Activated CD8-positive, alpha-beta T cell treated with anti-CD3 and anti-CD28 coated beads for 36 hours (primary cell): ENCODE measurements at regions not wholly inside any gene's neighbourhood (a gene's known extent, or its start where the extent isn't known, plus 50 kb on each side); places are given as distances from the start of the nearest gene placed in this dataset.

Experiments used
- ATAC-seq: fragments of 200-7000 bp; cut with Tn5 transposase; one replicate; pipeline ENCODE4 v1.10.0; 2021; ENCODE audit warnings: mild to moderate bottlenecking, moderate library complexity
- CTCF ChIA-PET: fragments of 350-600 bp; sonication (Branson Sonifier 250); formaldehyde crosslinking; loops from one replicate; lab custom pipeline; 2021; ENCODE audit warnings: antibody characterized with exemption; lab: Charles Lee
- POLR2A ChIA-PET: fragments of 350-600 bp; sonication (Branson Sonifier 250); formaldehyde crosslinking; loops from one replicate; lab custom pipeline; 2021; ENCODE audit warnings: antibody characterized with exemption; lab: Charles Lee
- DNase-seq: peaks from one replicate; pipeline ENCODE4 v3.0.0-alpha.2; 2020
- H3K27ac Mint-ChIP-seq: one replicate; pipeline ENCODE4 v1.8.0; 2021; ENCODE audit warnings: mild to moderate bottlenecking, mixed read lengths
- H3K27me3 Mint-ChIP-seq: one replicate; pipeline ENCODE4 v1.8.0; 2021; ENCODE audit warnings: mixed read lengths
- H3K36me3 Mint-ChIP-seq: one replicate; pipeline ENCODE4 v1.8.0; 2021; ENCODE audit warnings: low read depth, mixed read lengths
- H3K4me1 Mint-ChIP-seq: one replicate; pipeline ENCODE4 v1.8.0; 2021; ENCODE audit warnings: low read depth, mixed read lengths
- H3K4me3 Mint-ChIP-seq: one replicate; pipeline ENCODE4 v1.8.0; 2021; ENCODE audit warnings: mild to moderate bottlenecking, moderate library complexity, mixed read lengths
- H3K9me3 Mint-ChIP-seq: one replicate; pipeline ENCODE4 v1.8.0; 2021; ENCODE audit warnings: mixed read lengths
- intact Hi-C: fragments of 100-400 bp; cut with micrococcal nuclease; formaldehyde crosslinking; loops from one replicate; pipeline ENCODE4 v1.10.0; 2022
- TF ChIP-seq, protein P1 (sequence below): fragments of 200-600 bp; IDR thresholded peaks from one replicate; pipeline ENCODE4 v1.8.0; 2022; ENCODE audit warnings: antibody characterized with exemption, mild to moderate bottlenecking

DNA sequence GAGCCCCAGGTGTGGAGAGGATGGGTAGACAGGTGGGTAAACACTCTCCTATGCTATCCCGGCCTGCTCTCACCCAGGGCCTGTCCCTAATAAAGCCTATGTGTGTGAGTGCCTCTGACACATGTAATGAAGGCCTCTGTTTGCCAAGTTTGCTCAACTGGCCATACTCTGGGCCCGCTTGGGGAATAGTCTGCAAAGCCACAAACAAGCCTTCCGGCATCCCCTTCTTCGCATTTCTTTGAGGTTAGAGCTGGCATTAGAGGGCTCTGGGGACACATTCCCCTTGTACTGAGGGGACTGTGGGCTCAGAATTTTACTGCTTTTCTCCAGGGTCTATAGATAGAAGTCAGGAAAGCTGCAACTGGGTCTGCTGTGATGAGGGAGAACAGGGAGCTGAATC is 240.5 kb downstream of the C12orf75 start:
- TF ChIP-seq, protein P1, sequence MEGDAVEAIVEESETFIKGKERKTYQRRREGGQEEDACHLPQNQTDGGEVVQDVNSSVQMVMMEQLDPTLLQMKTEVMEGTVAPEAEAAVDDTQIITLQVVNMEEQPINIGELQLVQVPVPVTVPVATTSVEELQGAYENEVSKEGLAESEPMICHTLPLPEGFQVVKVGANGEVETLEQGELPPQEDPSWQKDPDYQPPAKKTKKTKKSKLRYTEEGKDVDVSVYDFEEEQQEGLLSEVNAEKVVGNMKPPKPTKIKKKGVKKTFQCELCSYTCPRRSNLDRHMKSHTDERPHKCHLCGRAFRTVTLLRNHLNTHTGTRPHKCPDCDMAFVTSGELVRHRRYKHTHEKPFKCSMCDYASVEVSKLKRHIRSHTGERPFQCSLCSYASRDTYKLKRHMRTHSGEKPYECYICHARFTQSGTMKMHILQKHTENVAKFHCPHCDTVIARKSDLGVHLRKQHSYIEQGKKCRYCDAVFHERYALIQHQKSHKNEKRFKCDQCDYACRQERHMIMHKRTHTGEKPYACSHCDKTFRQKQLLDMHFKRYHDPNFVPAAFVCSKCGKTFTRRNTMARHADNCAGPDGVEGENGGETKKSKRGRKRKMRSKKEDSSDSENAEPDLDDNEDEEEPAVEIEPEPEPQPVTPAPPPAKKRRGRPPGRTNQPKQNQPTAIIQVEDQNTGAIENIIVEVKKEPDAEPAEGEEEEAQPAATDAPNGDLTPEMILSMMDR = no peak
- intact Hi-C loops = no loop called here
- no peak overlapping the region for H3K4me3 Mint-ChIP-seq

DNA sequence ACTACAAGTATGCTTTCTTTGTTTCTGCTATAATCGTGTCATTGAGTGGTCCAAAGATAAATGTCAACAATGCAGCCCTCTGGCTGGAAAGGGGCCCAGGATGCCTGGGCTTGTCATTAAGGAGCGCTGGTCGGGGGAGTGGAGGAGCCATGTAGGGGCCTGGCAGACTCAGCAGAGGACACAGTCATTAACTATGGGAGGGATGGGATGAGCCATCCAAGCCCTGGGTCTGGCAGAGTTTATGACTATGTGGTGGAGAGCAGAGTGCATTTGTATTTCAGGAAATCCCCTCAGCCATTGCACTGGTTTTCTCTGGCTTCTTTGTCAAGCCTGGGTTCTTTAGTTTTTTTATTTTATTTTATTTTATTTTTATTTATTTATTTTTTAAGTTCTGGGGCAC is 243.1 kb downstream of the C12orf75 start:
- DNase-seq (no peak), ATAC-seq (no peak)
- Mint-ChIP-seq H3K27me3 (peaks cover 7% of the 10 kb centered on the region), H3K36me3 (no peaks in the 10 kb centered on the region), H3K4me3 (no peak overlapping the region), H3K9me3 (no peaks in the 10 kb centered on the region), H3K27ac (no peak overlapping the region), H3K4me1 (peaks cover 4% of the 10 kb centered on the region)
- CTCF ChIA-PET = no interaction called here
- TF ChIP-seq, protein P1 = no peak
- POLR2A ChIA-PET = no interaction called here
- intact Hi-C loops = no loop called here

More for the DNA sequence above, 240.5 kb downstream of the C12orf75 start:
- ATAC-seq = no peak
- peaks cover 4% of the 10 kb centered on the region for H3K27me3 Mint-ChIP-seq
- H3K27ac Mint-ChIP-seq = no peak overlapping the region
- DNase-seq = no peak
- H3K4me1 Mint-ChIP-seq = peaks cover 4% of the 10 kb centered on the region
- POLR2A ChIA-PET = no interaction called here
- no peaks in the 10 kb centered on the region for H3K9me3 Mint-ChIP-seq
- CTCF ChIA-PET = no interaction called here
- no peaks in the 10 kb centered on the region for H3K36me3 Mint-ChIP-seq

DNA sequence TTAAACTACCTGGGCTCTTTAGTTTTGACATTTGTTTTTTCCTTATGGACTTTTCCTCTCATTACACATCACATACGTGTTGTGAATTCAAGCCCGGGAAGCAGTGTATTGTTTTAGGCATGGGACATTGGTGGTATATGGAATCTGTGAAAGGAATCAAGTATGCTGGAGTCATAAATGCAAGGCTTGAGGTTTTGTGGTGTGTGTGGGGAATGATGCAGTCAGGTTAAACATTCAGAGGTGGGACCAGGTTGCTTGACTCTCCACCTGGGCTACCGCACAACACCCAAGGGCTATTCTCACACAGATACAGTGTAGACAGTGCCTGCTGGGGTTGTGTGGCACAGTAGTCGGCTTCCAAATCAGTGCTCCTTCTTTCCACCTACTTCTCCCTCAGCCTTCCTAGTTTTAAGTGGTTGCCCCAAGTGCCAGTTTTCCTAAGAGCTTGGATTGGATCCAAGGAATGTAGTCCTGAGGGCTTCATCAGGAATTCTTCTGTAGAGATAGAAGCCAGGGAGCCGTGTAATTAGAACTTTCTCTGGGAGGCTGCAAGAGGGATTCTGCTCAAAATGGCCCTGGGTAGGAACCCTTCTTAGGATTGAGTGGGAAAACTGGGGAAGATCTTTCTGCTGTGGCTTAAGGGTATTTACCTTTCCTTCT is 243.7 kb downstream of the C12orf75 start:
- POLR2A ChIA-PET = no interaction called here
- no peaks in the 10 kb centered on the region for H3K36me3 Mint-ChIP-seq
- CTCF ChIA-PET = interaction anchor here (1.1 kb wide), 1 partner anchor 13 kb away, joined by 3 read pairs; no protein-coding TSS in a partner anchor
- intact Hi-C loops = no loop called here
- DNase-seq (no peak), ATAC-seq (no peak)
- no peak overlapping the region for H3K27ac Mint-ChIP-seq
- H3K9me3 Mint-ChIP-seq = no peaks in the 10 kb centered on the region
- no peak overlapping the region for H3K4me3 Mint-ChIP-seq
- peaks cover 7% of the 10 kb centered on the region for H3K27me3 Mint-ChIP-seq
- peaks cover 4% of the 10 kb centered on the region for H3K4me1 Mint-ChIP-seq
- TF ChIP-seq, protein P1 = no peak

DNA sequence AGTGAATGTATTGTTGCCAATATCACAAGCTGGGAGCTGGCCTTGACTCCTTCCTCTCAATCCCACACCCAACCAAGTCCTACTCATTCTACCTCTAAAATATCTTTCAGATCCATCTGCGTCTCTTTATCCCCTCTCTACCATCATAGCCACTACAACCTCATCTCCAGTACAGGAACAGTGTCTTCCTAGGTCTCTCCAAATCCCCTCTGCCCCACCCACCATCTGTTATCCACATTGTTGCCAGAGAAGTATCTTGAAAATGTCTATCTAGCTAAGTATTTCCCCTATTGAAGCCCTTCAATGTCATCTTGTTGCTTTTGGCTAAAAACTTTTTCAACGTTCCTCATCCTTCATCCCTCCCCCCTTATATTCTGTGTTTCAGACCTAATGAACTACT is 244.7 kb downstream of the C12orf75 start:
- Mint-ChIP-seq H3K27me3 (peaks cover 7% of the 10 kb centered on the region), H3K36me3 (no peaks in the 10 kb centered on the region), H3K9me3 (no peaks in the 10 kb centered on the region), H3K27ac (no peak overlapping the region), H3K4me3 (no peak overlapping the region), H3K4me1 (no peaks in the 10 kb centered on the region)
- no peak for ATAC-seq
- intact Hi-C loops = no loop called here
- TF ChIP-seq, protein P1 = no peak
- POLR2A ChIA-PET = no interaction called here
- DNase-seq = no peak
- CTCF ChIA-PET = interaction anchor here (1.1 kb wide), 1 partner anchor 12 kb away, joined by 3 read pairs; no protein-coding TSS in a partner anchor

DNA sequence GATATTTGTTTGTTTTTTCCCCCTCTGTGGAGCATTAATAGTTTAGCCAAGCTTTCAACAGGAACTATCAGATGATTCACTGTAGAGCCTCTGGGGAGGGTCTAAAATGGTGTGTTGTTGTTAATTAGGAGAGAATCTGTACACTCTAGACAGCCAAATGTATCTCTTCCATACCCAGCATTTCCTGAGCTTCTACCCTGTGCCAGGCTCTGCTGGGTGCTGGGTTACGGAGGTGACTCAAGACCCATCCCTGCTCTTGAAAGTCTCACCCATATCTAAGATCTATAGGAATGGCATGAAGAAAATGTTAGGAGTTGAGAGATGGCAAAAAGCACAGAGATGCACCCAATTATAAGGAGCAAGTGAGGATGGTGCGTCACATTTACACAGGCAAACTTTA is 245.8 kb downstream of the C12orf75 start:
- CTCF ChIA-PET = no interaction called here
- POLR2A ChIA-PET = no interaction called here
- H3K4me1 Mint-ChIP-seq = no peaks in the 10 kb centered on the region

More for the DNA sequence above, 245.8 kb downstream of the C12orf75 start:
- DNase-seq (no peak), ATAC-seq (no peak)
- intact Hi-C loops = no loop called here
- no peak overlapping the region for H3K27ac Mint-ChIP-seq
- H3K27me3 Mint-ChIP-seq = peaks cover 6% of the 10 kb centered on the region
- no peaks in the 10 kb centered on the region for H3K9me3 Mint-ChIP-seq
- TF ChIP-seq, protein P1 = no peak
- H3K4me3 Mint-ChIP-seq = no peak overlapping the region
- H3K36me3 Mint-ChIP-seq = no peaks in the 10 kb centered on the region
